ENCODE measurements at regions not wholly inside any gene's neighbourhood (a gene's known extent, or its start where the extent isn't known, plus 50 kb on each side); places are given as distances from the start of the nearest gene placed in this dataset.
"Not testable (repeated sequence)": the region's sequence is repeated elsewhere in the genome, so short reads cannot be mapped to it uniquely, and the experiment has no call there.

DNA sequence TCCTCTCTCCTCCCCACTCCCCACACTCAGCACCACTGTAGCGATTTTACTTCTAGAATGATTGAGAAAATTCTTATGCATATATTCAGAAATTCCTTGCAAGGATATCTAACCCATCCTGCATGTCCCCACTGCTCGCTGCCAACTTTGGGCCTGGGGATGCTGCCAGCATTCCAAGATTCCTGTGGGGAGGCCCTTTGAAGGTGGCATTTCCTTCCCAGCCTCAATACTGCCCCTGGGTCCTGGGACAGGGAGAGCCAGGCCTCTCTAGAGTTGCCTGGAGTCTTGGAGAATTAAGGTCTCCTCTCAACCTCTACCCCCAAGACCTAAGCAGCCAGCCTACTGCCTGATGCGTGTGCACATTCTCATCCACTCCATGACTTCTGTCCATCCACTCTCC lies 303.5 kb downstream of the NEBL start:
- H3K4me3 ChIP-seq (ENCODE audit: low read depth, low read length): no peak overlapping the region
- H3K4me1 ChIP-seq (ENCODE audit: control insufficient read depth, insufficient read depth, low read length): peaks cover 22% of the 10 kb centered on the region
- H3K27me3 ChIP-seq (ENCODE audit: control insufficient read depth, insufficient read depth, low read length): no peaks in the 10 kb centered on the region
- no peak overlapping the region for H3K9ac ChIP-seq (ENCODE audit: low read length)
- H3K36me3 ChIP-seq (ENCODE audit: control insufficient read depth, insufficient read depth, low read length): no peaks in the 10 kb centered on the region
- no peak overlapping the region for H3K27ac ChIP-seq (ENCODE audit: low read depth, low read length)
- no peaks in the 10 kb centered on the region for H3K9me3 ChIP-seq (ENCODE audit: control insufficient read depth, insufficient read depth, low read depth, low read length)

DNA sequence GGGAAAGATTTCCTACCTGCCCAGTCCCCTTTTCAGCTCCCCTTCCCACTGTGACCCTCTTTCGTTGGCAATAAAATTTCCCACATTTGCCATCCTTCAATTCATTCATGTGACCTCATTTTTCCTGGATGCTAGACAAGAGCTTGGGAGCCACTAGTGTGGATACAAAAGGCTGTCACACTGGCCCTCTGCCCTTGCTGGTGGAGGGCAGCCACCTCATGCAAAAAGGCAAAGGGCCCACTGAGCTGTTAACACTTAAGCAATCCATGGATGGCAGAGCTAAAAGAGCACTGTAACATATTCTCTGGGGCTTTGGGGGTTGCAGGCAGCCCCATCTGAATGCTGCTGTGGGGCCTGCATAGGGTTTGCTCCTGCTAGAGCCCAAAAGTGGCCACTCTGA lies 315.1 kb downstream of the NEBL start:
- Histone ChIP-seq H3K9ac (ENCODE audit: low read length) (no peak overlapping the region), H3K27ac (ENCODE audit: low read depth, low read length) (no peak overlapping the region), H3K36me3 (ENCODE audit: control insufficient read depth, insufficient read depth, low read length) (no peaks in the 10 kb centered on the region), H3K27me3 (ENCODE audit: control insufficient read depth, insufficient read depth, low read length) (no peaks in the 10 kb centered on the region), H3K9me3 (ENCODE audit: control insufficient read depth, insufficient read depth, low read depth, low read length) (peaks cover 23% of the 10 kb centered on the region), H3K4me3 (ENCODE audit: low read depth, low read length) (no peak overlapping the region), H3K4me1 (ENCODE audit: control insufficient read depth, insufficient read depth, low read length) (no peaks in the 10 kb centered on the region)

DNA sequence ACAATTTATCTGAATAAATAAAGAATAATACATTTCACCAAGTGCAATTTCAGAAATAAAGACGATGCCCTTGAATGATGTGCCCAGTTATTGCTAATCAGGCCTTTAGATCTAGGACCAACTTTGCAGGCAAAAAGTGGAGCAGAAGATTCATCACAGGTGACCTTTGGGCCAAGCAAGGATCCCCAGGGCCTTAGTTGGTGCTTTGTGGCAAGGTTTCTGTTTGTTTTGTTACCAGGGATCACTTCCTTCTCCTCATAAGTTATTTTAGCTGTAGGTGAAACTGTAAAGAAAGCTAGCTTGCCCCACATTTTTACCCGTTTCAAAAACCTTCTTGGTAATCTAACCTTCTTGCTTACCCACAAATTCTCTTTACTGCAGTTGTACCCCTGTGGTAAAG lies 323.2 kb downstream of the NEBL start:
- Histone ChIP-seq H3K9me3 (ENCODE audit: control insufficient read depth, insufficient read depth, low read depth, low read length) (no peaks in the 10 kb centered on the region), H3K27me3 (ENCODE audit: control insufficient read depth, insufficient read depth, low read length) (no peaks in the 10 kb centered on the region), H3K4me1 (ENCODE audit: control insufficient read depth, insufficient read depth, low read length) (no peaks in the 10 kb centered on the region), H3K27ac (ENCODE audit: low read depth, low read length) (no peak overlapping the region), H3K9ac (ENCODE audit: low read length) (no peak overlapping the region), H3K4me3 (ENCODE audit: low read depth, low read length) (no peak overlapping the region), H3K36me3 (ENCODE audit: control insufficient read depth, insufficient read depth, low read length) (no peaks in the 10 kb centered on the region)

DNA sequence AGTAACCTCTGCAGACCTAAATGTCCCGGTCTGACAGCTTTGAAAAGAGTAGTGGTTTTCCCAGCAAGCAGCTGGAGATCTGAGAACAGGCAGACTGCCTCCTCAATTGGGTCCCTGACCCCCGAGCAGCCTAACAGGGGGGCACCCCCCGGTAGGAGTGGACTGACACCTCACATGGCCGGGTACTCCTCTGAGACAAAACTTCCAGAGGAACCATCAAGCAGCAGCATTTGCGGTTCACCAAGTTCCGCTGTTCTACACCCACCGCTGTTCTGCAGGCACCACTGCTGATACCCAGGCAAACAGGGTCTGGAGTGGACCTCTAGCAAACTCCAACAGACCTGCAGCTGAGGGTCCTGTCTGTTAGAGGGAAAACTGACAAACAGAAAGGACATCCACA lies 341.1 kb downstream of the NEBL start:
- peaks cover 18% of the 10 kb centered on the region for H3K9me3 ChIP-seq (ENCODE audit: control insufficient read depth, insufficient read depth, low read depth, low read length)
- H3K27me3 ChIP-seq (ENCODE audit: control insufficient read depth, insufficient read depth, low read length); H3K27ac ChIP-seq (ENCODE audit: low read depth, low read length); H3K4me1 ChIP-seq (ENCODE audit: control insufficient read depth, insufficient read depth, low read length); H3K36me3 ChIP-seq (ENCODE audit: control insufficient read depth, insufficient read depth, low read length); H3K4me3 ChIP-seq (ENCODE audit: low read depth, low read length); H3K9ac ChIP-seq (ENCODE audit: low read length): not testable (repeated sequence)

DNA sequence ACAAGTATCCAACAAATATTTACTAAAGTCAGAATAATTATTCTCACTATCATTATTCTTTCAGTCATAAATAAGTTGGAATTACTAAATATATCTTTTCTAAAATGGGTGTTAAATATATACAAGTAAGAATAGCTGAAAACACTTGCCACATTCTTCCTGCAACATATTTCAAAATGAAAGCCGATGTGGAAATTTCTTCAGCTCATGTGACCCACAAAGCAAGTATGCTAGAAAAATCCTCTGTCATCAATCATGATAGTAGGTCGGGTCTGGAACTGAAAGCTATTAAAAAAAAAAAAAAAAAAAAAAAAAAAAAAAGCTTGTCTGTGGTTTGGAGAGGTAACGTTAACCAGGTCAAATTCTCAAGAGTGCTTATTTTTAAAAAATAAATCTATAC lies 344.7 kb downstream of the NEBL start:
- H3K27me3 ChIP-seq (ENCODE audit: control insufficient read depth, insufficient read depth, low read length): no peaks in the 10 kb centered on the region
- peaks cover 18% of the 10 kb centered on the region for H3K9me3 ChIP-seq (ENCODE audit: control insufficient read depth, insufficient read depth, low read depth, low read length)
- no peak overlapping the region for H3K4me3 ChIP-seq (ENCODE audit: low read depth, low read length)
- H3K4me1 ChIP-seq (ENCODE audit: control insufficient read depth, insufficient read depth, low read length): no peaks in the 10 kb centered on the region
- H3K27ac ChIP-seq (ENCODE audit: low read depth, low read length): no peak overlapping the region
- H3K9ac ChIP-seq (ENCODE audit: low read length): no peak overlapping the region
- H3K36me3 ChIP-seq (ENCODE audit: control insufficient read depth, insufficient read depth, low read length): no peaks in the 10 kb centered on the region

DNA sequence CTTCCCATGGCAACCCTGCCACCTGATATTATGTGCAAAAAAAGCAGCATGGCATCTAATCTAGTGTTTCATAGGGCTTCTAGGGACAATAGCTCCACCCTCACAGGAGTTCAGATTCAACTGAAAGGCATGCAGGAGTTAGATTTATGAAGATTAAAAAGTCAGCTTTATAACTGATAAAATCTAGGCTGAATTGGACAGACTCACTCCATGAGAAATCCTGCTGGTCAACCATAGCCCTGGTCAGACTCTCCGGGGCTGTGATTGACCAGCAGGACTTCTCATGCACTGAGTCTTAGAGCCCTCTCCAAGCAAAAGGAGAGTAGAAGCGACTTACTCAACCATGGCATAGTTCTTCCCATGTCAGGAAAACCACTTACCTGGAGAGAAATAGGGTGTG lies 345.4 kb downstream of the NEBL start:
- no peaks in the 10 kb centered on the region for H3K36me3 ChIP-seq (ENCODE audit: control insufficient read depth, insufficient read depth, low read length)

DNA sequence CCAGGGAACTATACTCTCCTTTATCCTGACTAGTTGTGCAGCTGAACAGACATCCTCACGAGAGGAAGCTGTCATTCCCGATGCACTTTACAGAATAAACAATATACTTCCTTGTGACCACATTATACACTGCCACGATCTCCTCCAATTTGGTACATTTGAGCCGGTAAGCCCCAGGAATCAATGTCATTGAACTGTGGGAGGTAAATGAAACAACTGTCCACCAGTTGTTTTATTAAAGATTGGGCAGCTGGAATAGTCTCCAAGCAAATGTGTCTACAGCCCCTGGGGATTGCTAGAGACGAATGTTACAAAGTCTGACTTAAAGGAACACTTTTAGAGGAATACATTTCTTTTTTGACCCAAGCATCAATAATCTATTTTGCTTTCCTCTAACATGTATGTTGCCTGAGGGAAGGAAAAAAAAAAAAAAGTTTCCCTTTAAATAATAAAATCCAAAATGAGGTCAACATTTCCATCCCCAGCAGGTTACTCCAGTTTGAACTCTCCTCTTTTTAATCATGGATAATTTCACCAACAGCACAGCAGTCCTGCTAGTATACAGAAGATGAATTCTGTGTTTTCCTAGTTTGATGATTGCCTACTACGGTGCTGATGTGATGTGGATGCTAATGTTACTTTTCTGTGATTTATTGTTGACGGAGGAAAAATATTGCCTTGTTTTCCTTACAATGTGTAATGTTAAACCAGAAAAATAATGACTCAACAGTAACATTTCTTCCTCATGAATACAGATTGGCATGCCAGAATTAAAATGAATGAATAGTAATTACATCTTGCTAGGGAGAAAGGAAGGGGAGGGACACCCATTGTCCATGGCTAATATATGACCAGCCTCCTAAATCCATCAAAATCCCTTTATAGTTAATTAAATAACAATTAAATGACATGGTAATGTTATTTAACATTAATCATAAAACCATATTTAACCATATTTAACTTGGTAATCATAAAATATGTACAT lies 360.9 kb downstream of the NEBL start:
- Histone ChIP-seq H3K9ac (ENCODE audit: low read length) (no peak overlapping the region), H3K27ac (ENCODE audit: low read depth, low read length) (no peak overlapping the region), H3K9me3 (ENCODE audit: control insufficient read depth, insufficient read depth, low read depth, low read length) (peaks cover 19% of the 10 kb centered on the region), H3K4me1 (ENCODE audit: control insufficient read depth, insufficient read depth, low read length) (no peaks in the 10 kb centered on the region), H3K4me3 (ENCODE audit: low read depth, low read length) (no peak overlapping the region), H3K27me3 (ENCODE audit: control insufficient read depth, insufficient read depth, low read length) (no peaks in the 10 kb centered on the region), H3K36me3 (ENCODE audit: control insufficient read depth, insufficient read depth, low read length) (no peaks in the 10 kb centered on the region)

More for the DNA sequence above, 345.4 kb downstream of the NEBL start:
- Histone ChIP-seq H3K9me3 (ENCODE audit: control insufficient read depth, insufficient read depth, low read depth, low read length) (peaks cover 18% of the 10 kb centered on the region), H3K9ac (ENCODE audit: low read length) (no peak overlapping the region), H3K4me3 (ENCODE audit: low read depth, low read length) (no peak overlapping the region), H3K4me1 (ENCODE audit: control insufficient read depth, insufficient read depth, low read length) (no peaks in the 10 kb centered on the region), H3K27me3 (ENCODE audit: control insufficient read depth, insufficient read depth, low read length) (no peaks in the 10 kb centered on the region), H3K27ac (ENCODE audit: low read depth, low read length) (no peak overlapping the region)

DNA sequence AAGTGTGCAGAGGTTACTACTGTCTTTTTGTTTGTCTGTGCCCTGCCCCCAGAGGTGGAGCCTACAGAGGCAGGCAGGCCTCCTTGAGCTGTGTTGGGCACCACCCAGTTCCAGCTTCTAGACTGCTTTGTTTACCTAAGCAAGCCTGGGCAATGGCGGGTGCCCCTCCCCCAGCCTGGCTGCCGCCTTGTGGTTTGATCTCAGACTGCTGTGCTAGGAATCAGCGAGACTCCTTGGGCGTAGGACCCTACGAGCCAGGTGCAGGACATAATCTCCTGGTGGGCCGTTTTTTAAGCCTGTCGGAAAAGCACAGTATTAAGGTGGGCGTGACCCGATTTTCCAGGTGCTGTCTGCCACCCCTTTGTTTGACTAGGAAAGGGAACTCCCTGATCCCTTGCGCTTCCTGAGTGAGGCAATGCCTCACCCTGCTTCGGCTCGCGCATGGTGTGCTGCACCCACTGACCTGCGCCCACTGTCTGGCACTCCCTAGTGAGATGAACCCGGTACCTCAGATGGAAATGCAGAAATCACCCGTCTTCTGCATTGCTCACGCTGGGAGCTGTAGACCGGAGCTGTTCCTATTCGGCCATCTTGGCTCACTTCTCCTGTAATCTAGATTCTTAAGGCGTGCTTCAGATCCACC lies 365.7 kb downstream of the NEBL start:
- not testable (repeated sequence) for H3K36me3 ChIP-seq (ENCODE audit: control insufficient read depth, insufficient read depth, low read length); H3K27me3 ChIP-seq (ENCODE audit: control insufficient read depth, insufficient read depth, low read length); H3K9ac ChIP-seq (ENCODE audit: low read length); H3K9me3 ChIP-seq (ENCODE audit: control insufficient read depth, insufficient read depth, low read depth, low read length); H3K4me3 ChIP-seq (ENCODE audit: low read depth, low read length); H3K27ac ChIP-seq (ENCODE audit: low read depth, low read length); H3K4me1 ChIP-seq (ENCODE audit: control insufficient read depth, insufficient read depth, low read length)

DNA sequence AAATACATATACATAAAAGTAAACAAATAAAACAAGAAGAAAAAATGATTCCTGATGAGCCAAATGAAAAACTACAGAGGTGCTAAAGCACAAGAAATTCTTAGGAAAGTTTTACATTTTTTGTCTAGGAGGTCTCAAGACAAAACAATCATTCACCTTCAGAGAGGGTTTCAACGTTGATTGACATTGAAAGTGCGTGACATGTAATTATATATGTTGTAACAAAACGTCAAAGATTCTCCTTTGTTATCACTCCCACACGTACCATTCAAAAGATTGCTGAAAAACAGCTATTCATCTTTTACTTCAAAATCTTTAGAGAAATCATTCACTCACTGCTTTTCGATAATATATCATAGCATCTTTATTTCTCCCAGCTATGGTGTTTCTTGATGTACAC lies 375.9 kb downstream of the NEBL start:
- Histone ChIP-seq H3K9ac (ENCODE audit: low read length) (no peak overlapping the region), H3K4me3 (ENCODE audit: low read depth, low read length) (no peak overlapping the region), H3K27me3 (ENCODE audit: control insufficient read depth, insufficient read depth, low read length) (no peaks in the 10 kb centered on the region), H3K4me1 (ENCODE audit: control insufficient read depth, insufficient read depth, low read length) (no peaks in the 10 kb centered on the region), H3K27ac (ENCODE audit: low read depth, low read length) (no peak overlapping the region), H3K36me3 (ENCODE audit: control insufficient read depth, insufficient read depth, low read length) (no peaks in the 10 kb centered on the region), H3K9me3 (ENCODE audit: control insufficient read depth, insufficient read depth, low read depth, low read length) (no peaks in the 10 kb centered on the region)

DNA sequence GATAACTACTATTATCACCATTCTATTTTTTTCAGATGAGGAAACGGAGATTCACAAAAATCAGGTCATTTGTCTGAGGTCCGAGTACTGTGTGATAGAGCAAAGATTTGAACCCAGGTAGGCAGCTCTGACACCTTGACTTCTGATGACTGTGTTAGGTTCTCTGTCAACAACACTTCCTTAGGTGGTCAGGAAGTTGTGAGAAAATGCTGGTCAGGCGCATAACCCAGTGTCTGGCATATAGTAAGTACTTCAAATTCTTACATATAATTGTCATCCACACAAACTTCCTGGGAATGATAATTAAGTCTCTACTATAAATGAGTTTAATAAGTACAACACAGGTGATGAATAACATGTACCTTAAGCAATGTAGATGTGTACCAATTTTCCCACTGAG lies 381.5 kb downstream of the NEBL start:
- Histone ChIP-seq H3K27ac (ENCODE audit: low read depth, low read length) (no peak overlapping the region), H3K4me1 (ENCODE audit: control insufficient read depth, insufficient read depth, low read length) (no peaks in the 10 kb centered on the region), H3K9ac (ENCODE audit: low read length) (no peak overlapping the region), H3K9me3 (ENCODE audit: control insufficient read depth, insufficient read depth, low read depth, low read length) (no peaks in the 10 kb centered on the region; the same call in 1 of the 2 replicates), H3K36me3 (ENCODE audit: control insufficient read depth, insufficient read depth, low read length) (peaks cover 4% of the 10 kb centered on the region; the same call in 1 of the 2 replicates), H3K27me3 (ENCODE audit: control insufficient read depth, insufficient read depth, low read length) (no peaks in the 10 kb centered on the region), H3K4me3 (ENCODE audit: low read depth, low read length) (no peak overlapping the region)

DNA sequence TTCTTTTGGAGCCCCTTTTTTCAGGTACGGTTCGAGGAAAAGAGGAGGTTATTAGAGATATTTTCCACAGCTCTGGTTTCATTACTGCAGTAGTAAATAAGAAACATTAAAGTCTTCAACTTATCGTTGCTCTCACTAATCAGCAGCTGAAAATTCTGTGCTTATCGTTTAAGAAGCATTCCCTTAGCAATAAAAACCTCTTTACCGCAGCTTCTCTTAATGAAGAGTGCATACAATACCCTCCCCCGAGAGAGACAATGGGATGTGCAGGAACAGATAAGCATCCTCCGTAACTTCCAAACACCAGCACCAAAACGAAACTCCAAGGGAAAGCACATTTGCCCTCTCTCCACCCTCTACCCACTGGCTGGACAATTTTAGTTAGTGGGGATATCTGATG lies 384.5 kb downstream of the NEBL start:
- no peaks in the 10 kb centered on the region; the same call in 1 of the 2 replicates for H3K9me3 ChIP-seq (ENCODE audit: control insufficient read depth, insufficient read depth, low read depth, low read length)
- H3K4me3 ChIP-seq (ENCODE audit: low read depth, low read length): no peak overlapping the region
- no peaks in the 10 kb centered on the region for H3K27me3 ChIP-seq (ENCODE audit: control insufficient read depth, insufficient read depth, low read length)

More for the DNA sequence above, 384.5 kb downstream of the NEBL start:
- H3K27ac ChIP-seq (ENCODE audit: low read depth, low read length): no peak overlapping the region
- H3K9ac ChIP-seq (ENCODE audit: low read length): no peak overlapping the region
- peaks cover 4% of the 10 kb centered on the region; the same call in 1 of the 2 replicates for H3K36me3 ChIP-seq (ENCODE audit: control insufficient read depth, insufficient read depth, low read length)
- no peaks in the 10 kb centered on the region for H3K4me1 ChIP-seq (ENCODE audit: control insufficient read depth, insufficient read depth, low read length)
